IPS-20b (cell line): ENCODE measurements at regions not wholly inside any gene's neighbourhood (a gene's known extent, or its start where the extent isn't known, plus 50 kb on each side); places are given as distances from the start of the nearest gene placed in this dataset.
"Not testable (repeated sequence)": the region's sequence is repeated elsewhere in the genome, so short reads cannot be mapped to it uniquely, and the experiment has no call there.

Source experiments
- H3K27ac ChIP-seq: one replicate; pipeline ENCODE4 v1.5.1; 2013; ENCODE audit warnings: low read length
- H3K27me3 ChIP-seq: 2 replicates; pipeline ENCODE4 v1.6.1; 2013; ENCODE audit warnings: mild to moderate bottlenecking, low read length, inconsistent platforms; ENCODE audit not compliant: insufficient read depth
- H3K36me3 ChIP-seq: 2 replicates; pipeline ENCODE4 v1.6.1; 2013; ENCODE audit warnings: low read depth, mild to moderate bottlenecking, inconsistent platforms, low read length, moderate library complexity; ENCODE audit not compliant: insufficient read depth
- H3K4me1 ChIP-seq: 2 replicates; pipeline ENCODE4 v1.6.1; 2013; ENCODE audit warnings: mild to moderate bottlenecking, control low read depth, inconsistent platforms, low read length, moderate library complexity; ENCODE audit not compliant: insufficient read depth
- H3K4me3 ChIP-seq: 2 replicates; pipeline ENCODE4 v1.5.1; 2013; ENCODE audit warnings: mild to moderate bottlenecking, low read length, inconsistent platforms
- H3K9ac ChIP-seq: 2 replicates; pipeline ENCODE4 v1.6.1; 2013; ENCODE audit warnings: low read depth, mild to moderate bottlenecking, inconsistent platforms, low read length, moderate library complexity
- H3K9me3 ChIP-seq: 2 replicates; pipeline ENCODE4 v1.6.1; 2013; ENCODE audit warnings: mild to moderate bottlenecking, low read depth, low read length, inconsistent platforms; ENCODE audit not compliant: insufficient read depth

DNA sequence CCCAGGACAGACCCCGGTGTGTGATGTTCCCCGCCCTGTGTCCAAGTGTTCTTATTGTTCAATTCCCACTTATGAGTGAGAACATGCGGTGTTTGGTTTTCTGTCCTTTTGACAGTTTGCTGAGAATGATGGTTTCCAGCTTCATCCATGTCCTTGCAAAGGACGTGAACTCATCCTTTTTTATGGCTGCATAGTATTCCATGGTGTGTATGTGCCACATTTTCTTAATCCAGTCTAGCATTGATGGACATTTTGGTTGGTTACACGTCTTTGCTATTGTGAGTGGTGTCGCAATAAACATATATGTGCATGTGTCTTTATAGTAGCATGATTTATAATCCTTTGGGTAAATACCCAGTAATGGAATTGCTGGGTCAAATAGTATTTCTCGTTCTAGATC is 334.5 kb downstream of the GLUD2 start:
- H3K36me3 ChIP-seq, H3K9me3 ChIP-seq, H3K4me3 ChIP-seq, H3K9ac ChIP-seq, H3K4me1 ChIP-seq, H3K27me3 ChIP-seq, H3K27ac ChIP-seq: not testable (repeated sequence)

DNA sequence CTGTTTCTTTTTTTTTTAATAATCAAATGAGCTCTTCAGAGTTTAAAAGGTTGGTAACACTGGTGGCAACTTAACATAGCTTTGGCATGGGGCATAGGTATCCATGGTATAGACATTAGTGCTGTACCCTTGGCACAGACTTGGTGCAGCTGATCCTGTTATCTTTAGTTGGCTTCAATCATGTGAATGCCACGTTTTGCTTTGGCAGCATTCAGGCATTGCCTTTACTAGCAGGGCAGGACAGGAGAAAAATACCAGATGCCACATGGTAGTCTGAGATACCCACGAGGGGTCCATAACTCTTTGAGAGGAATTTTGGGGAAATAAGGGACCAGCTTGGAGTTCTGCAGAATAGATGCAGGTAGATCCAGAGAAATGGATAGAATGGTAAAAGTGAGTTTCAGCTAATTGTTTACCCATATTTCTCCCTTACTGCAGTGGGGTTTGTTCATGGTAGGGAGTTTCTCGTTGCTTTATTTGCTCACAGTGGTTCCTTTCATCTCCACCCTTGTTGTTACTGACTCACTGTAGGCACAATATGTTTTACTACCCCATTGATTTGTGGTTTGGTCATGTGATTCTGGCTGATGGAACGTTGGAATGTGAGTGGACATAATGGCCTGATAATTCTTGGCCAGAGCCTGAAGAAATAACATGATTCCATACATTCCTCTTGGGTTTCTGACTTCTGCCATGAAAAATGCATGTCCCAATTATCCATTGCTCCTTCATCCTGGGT is 342.7 kb downstream of the GLUD2 start:
- no peaks in the 10 kb centered on the region for H3K9me3 ChIP-seq
- no peaks in the 10 kb centered on the region for H3K27me3 ChIP-seq
- H3K27ac ChIP-seq: no peak overlapping the region
- no peak overlapping the region for H3K9ac ChIP-seq
- H3K4me1 ChIP-seq: no peaks in the 10 kb centered on the region
- H3K36me3 ChIP-seq: no peaks in the 10 kb centered on the region
- no peak overlapping the region for H3K4me3 ChIP-seq

- Histone ChIP-seq H3K4me3 (no peak overlapping the region), H3K27ac (no peak overlapping the region), H3K27me3 (no peaks in the 10 kb centered on the region), H3K9me3 (no peaks in the 10 kb centered on the region), H3K4me1 (no peaks in the 10 kb centered on the region), H3K36me3 (no peaks in the 10 kb centered on the region), H3K9ac (no peak overlapping the region)
Measured at GRCh38 chrX:121405826-121406225, 358.4 kb downstream of the GLUD2 start.

- Histone ChIP-seq H3K4me1 (no peaks in the 10 kb centered on the region), H3K27me3 (no peaks in the 10 kb centered on the region), H3K27ac (no peak overlapping the region), H3K4me3 (no peak overlapping the region), H3K36me3 (no peaks in the 10 kb centered on the region), H3K9me3 (no peaks in the 10 kb centered on the region), H3K9ac (no peak overlapping the region)
Measured at GRCh38 chrX:121407627-121408026, 360.2 kb downstream of the GLUD2 start.

GRCh38 chrX:121431514-121431913 is 384.1 kb downstream of the GLUD2 start:
- not testable (repeated sequence) for H3K27ac ChIP-seq, H3K9ac ChIP-seq, H3K36me3 ChIP-seq, H3K4me1 ChIP-seq, H3K9me3 ChIP-seq, H3K27me3 ChIP-seq, H3K4me3 ChIP-seq

- Histone ChIP-seq H3K27me3 (no peaks in the 10 kb centered on the region), H3K4me3 (no peak overlapping the region), H3K36me3 (no peaks in the 10 kb centered on the region), H3K27ac (no peak overlapping the region), H3K9ac (no peak overlapping the region), H3K4me1 (no peaks in the 10 kb centered on the region), H3K9me3 (no peaks in the 10 kb centered on the region)
Measured at GRCh38 chrX:121433289-121433688, 385.9 kb downstream of the GLUD2 start.

DNA sequence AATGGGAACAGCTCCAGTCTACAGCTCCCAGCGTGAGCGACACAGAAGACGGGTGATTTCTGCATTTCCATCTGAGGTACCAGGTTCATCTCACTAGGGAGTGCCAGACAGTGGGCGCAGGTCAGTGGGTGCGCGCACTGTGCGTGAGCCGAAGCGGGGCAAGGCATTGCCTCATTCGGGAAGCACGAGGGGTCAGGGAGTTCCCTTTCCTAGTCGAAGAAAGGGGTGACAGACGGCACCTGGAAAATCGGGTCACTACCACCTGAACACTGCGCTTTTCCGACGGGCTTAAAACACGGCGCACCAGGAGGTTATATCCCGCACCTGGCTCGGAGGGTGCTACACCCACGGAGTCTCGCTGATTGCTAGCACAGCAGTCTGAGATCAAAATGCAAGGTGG is 390.3 kb downstream of the GLUD2 start:
- not testable (repeated sequence) for H3K27me3 ChIP-seq, H3K4me1 ChIP-seq, H3K36me3 ChIP-seq, H3K9ac ChIP-seq, H3K9me3 ChIP-seq, H3K4me3 ChIP-seq, H3K27ac ChIP-seq

DNA sequence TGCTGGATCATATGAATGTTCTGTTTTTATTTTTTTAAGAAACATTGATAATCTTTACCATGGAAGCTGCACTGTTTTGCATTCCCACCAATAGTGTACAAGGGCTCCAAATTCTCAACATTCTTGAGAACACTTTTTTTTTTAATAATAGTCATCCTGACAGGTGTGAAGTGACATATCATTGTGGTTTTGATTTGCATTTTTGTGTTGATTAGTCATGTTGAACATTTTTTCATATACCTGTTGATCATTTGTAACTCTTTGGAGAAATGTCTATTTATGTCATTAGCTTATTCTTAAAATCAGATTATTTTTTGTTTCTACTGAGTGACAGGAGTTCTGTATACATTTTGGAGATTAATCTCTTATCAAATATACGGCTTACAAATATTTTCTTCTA is 408.5 kb downstream of the GLUD2 start:
- H3K4me3 ChIP-seq: no peak overlapping the region
- H3K9me3 ChIP-seq: no peaks in the 10 kb centered on the region
- no peak overlapping the region for H3K27ac ChIP-seq
- H3K4me1 ChIP-seq: no peaks in the 10 kb centered on the region
- H3K36me3 ChIP-seq: no peaks in the 10 kb centered on the region
- no peak overlapping the region for H3K9ac ChIP-seq
- no peaks in the 10 kb centered on the region for H3K27me3 ChIP-seq

DNA sequence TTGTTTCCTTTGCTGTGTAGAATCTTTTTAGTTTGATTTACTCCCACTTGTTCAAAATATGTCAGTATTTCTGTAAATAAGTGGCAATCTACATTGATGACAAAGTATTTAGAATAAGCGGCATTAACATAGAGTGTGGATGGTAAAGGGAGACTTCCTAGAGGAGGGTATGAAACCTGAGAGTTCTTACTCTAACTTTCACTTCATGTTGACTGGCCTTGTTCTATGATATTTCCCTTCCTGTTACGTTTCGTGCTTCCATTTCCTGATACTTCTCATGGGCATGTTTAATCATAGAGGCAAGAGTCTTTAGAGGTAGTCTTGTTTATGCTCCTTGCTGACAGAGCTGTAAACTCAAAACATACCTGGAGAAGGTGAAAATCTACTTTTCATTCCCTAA is 408.9 kb downstream of the GLUD2 start:
- Histone ChIP-seq H3K36me3 (no peaks in the 10 kb centered on the region), H3K4me3 (no peak overlapping the region), H3K9me3 (no peaks in the 10 kb centered on the region), H3K27me3 (no peaks in the 10 kb centered on the region), H3K27ac (no peak overlapping the region), H3K9ac (no peak overlapping the region), H3K4me1 (no peaks in the 10 kb centered on the region)

DNA sequence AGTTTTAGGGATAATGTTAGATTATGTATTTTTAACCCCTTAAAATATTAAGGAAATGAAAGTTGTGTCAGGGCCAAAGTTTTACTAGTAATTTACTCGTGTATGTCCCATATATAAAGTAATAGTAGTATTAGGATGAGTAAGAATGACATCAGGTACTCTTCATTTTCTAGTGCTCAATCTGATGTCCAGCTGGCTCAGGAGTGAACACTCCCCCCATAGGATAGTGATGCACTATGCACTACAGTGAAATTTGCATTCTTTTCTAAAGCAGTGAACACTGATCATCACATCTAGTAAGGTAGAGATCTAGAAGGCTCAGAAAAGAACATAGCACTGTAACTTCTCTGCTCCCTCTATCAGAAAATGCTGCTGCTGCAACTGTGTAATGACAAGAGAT is 409.7 kb downstream of the GLUD2 start:
- Histone ChIP-seq H3K9me3 (no peaks in the 10 kb centered on the region), H3K9ac (no peak overlapping the region), H3K4me3 (no peak overlapping the region), H3K4me1 (no peaks in the 10 kb centered on the region), H3K27ac (no peak overlapping the region), H3K36me3 (no peaks in the 10 kb centered on the region), H3K27me3 (no peaks in the 10 kb centered on the region)

- no peaks in the 10 kb centered on the region for H3K27me3 ChIP-seq
- no peaks in the 10 kb centered on the region for H3K4me1 ChIP-seq
- H3K27ac ChIP-seq: no peak overlapping the region
- H3K9me3 ChIP-seq: no peaks in the 10 kb centered on the region
- no peak overlapping the region for H3K4me3 ChIP-seq
- no peak overlapping the region for H3K9ac ChIP-seq
- no peaks in the 10 kb centered on the region for H3K36me3 ChIP-seq
Measured at GRCh38 chrX:121479406-121479805, 432.0 kb downstream of the GLUD2 start.

DNA sequence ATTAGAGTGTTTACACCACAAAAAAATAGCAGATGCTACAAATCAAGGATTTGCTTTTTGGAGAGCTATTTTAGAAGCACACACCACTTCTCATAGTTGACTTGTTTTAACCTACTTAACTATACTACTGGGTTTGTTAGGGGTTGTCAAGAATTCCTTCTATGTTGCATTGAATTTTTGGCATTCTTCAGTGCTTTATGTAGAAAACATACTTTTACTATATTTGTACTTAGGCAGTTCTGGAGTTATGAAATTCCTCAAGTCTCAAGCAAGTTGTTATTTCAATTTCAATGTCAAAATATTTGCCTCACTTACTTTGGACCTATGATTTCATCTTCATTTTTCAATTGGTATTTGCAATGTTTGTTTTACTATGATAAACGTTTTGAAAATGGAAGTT is 449.6 kb downstream of the GLUD2 start:
- Histone ChIP-seq H3K4me1 (no peaks in the 10 kb centered on the region), H3K27me3 (no peaks in the 10 kb centered on the region), H3K4me3 (no peak overlapping the region), H3K27ac (no peak overlapping the region), H3K36me3 (no peaks in the 10 kb centered on the region), H3K9me3 (no peaks in the 10 kb centered on the region), H3K9ac (no peak overlapping the region)
